ENCODE measurements at regions not wholly inside any gene's neighbourhood (a gene's known extent, or its start where the extent isn't known, plus 50 kb on each side); places are given as distances from the start of the nearest gene placed in this dataset.

DNA sequence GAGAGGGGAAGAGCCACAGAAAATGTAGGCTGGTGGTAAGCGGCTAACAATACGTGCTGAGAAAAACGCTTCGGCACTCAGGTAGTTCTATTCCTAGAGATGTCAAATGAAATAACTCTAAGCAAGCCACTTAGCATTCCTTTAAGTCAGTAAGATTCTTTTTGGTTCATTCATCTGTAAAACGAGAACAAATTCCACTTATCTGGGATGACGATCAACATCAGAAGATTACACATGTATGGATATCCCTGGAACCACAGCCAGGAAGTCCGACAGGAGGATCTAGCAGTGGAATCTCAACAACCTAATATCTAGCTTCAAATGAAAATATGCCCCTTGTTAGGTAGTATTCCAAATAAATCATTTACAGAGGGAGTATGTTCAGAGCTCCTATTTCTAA lies 74.6 kb upstream of the CDKN3 start:
- Histone ChIP-seq H3K9me3 (no peaks in the 10 kb centered on the region), H3K27me3 (peaks cover 13% of the 10 kb centered on the region), H3K4me3 (ENCODE audit: low read depth in 1 of 2, low read length in 1 of 2) (no peak overlapping the region), H3K27ac (no peak overlapping the region), H3K36me3 (no peaks in the 10 kb centered on the region), H3K4me1 (ENCODE audit: control insufficient read depth in 1 of 2, insufficient read depth in 1 of 2, low read depth in 1 of 2, low read length in 1 of 2) (no peaks in the 10 kb centered on the region)
- no peak for TF ChIP-seq CTCF (IDR thresholded peaks at IDR 0.05)

- H3K9me3 ChIP-seq, result no peaks in the 10 kb centered on the region
- TF ChIP-seq CTCF (IDR thresholded peaks at IDR 0.05), result no peak
- no peak overlapping the region for H3K4me3 ChIP-seq (ENCODE audit: low read depth in 1 of 2, low read length in 1 of 2)
- no peaks in the 10 kb centered on the region for H3K36me3 ChIP-seq
- no peaks in the 10 kb centered on the region for H3K4me1 ChIP-seq (ENCODE audit: control insufficient read depth in 1 of 2, insufficient read depth in 1 of 2, low read depth in 1 of 2, low read length in 1 of 2)
- H3K27ac ChIP-seq, result no peak overlapping the region
- peaks cover 13% of the 10 kb centered on the region for H3K27me3 ChIP-seq
Measured at GRCh38 chr14:54322701-54323337, 74.0 kb upstream of the CDKN3 start.

DNA sequence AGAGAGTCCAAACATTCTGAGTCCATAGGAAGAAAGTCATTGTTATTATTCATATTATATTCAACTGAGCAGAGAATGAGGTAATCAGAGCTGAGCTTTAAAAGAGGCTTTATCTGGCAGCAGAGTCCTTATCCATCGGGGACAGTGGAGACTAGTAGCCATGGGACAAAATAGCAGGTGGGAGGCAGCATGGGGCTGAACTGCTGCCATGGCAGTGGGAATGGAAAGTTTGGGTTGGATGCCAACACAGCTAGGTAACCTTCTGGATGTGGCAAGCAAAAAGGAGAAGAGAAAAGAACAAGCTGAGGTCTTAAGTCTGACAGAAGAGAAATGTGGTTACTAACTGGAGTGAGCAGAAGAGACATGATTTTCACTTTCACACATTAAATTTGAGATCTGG lies 71.0 kb upstream of the CDKN3 start:
- Histone ChIP-seq H3K4me3 (ENCODE audit: low read depth in 1 of 2, low read length in 1 of 2) (no peak overlapping the region), H3K9me3 (no peaks in the 10 kb centered on the region), H3K27me3 (peaks cover 28% of the 10 kb centered on the region), H3K27ac (no peak overlapping the region), H3K36me3 (no peaks in the 10 kb centered on the region), H3K4me1 (ENCODE audit: control insufficient read depth in 1 of 2, insufficient read depth in 1 of 2, low read depth in 1 of 2, low read length in 1 of 2) (no peaks in the 10 kb centered on the region)
- TF ChIP-seq CTCF (IDR thresholded peaks at IDR 0.05), result no peak

- H3K27ac ChIP-seq, result no peak overlapping the region
- H3K36me3 ChIP-seq, result no peaks in the 10 kb centered on the region
- TF ChIP-seq CTCF (IDR thresholded peaks at IDR 0.05), result no peak
- H3K4me3 ChIP-seq (ENCODE audit: low read depth in 1 of 2, low read length in 1 of 2), result no peak overlapping the region
- H3K27me3 ChIP-seq, result peaks cover 43% of the 10 kb centered on the region
- H3K4me1 ChIP-seq (ENCODE audit: control insufficient read depth in 1 of 2, insufficient read depth in 1 of 2, low read depth in 1 of 2, low read length in 1 of 2), result no peaks in the 10 kb centered on the region
- no peaks in the 10 kb centered on the region for H3K9me3 ChIP-seq
Measured at GRCh38 chr14:54329082-54329695, 67.6 kb upstream of the CDKN3 start.

DNA sequence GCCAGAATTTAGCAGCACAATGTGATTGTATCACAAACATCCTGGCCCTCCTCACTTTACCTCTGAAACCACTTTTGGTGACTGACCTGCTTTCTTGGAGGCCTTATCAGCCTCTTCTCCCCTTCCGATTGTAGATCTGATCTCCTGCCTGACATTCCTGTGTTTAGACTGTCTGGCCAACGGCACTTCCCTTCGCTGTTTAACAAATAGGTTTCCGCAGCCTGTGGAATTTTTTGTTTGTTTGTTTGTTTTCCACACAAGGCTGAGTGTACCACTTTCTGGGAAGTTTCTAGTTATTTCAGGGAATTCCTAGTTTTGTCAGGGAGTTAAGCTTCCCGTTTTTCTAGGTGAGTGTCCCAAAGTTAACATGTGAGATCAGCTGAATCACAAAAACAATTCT lies 65.9 kb upstream of the CDKN3 start:
- no peak for TF ChIP-seq CTCF (IDR thresholded peaks at IDR 0.05)
- Histone ChIP-seq H3K27ac (no peak overlapping the region), H3K4me1 (ENCODE audit: control insufficient read depth in 1 of 2, insufficient read depth in 1 of 2, low read depth in 1 of 2, low read length in 1 of 2) (no peaks in the 10 kb centered on the region), H3K36me3 (no peaks in the 10 kb centered on the region), H3K4me3 (ENCODE audit: low read depth in 1 of 2, low read length in 1 of 2) (no peak overlapping the region), H3K9me3 (no peaks in the 10 kb centered on the region), H3K27me3 (peaks cover 58% of the 10 kb centered on the region)
